Muscle of leg (tissue), 3 donors: ENCODE measurements at regions not wholly inside any gene's neighbourhood (a gene's known extent, or its start where the extent isn't known, plus 50 kb on each side); places are given as distances from the start of the nearest gene placed in this dataset.
"Not testable (repeated sequence)": the region's sequence is repeated elsewhere in the genome, so short reads cannot be mapped to it uniquely, and the experiment has no call there.

Experiments used
- DNase-seq: peaks from one replicate; pipeline ENCODE4 v3.0.0; 2013
- H3K27ac ChIP-seq: one replicate; pipeline ENCODE4 v1.5.1; 2013; ENCODE audit warnings: mild to moderate bottlenecking, low read length, control low read depth
- H3K27me3 ChIP-seq: one replicate; pipeline ENCODE4 v1.6.1; 2013; ENCODE audit warnings: low read length; ENCODE audit not compliant: control insufficient read depth, insufficient read depth
- H3K36me3 ChIP-seq: one replicate; pipeline ENCODE4 v1.6.1; 2013; ENCODE audit warnings: low read length; ENCODE audit not compliant: control insufficient read depth, insufficient read depth
- H3K4me1 ChIP-seq: one replicate; pipeline ENCODE4 v1.6.1; 2013; ENCODE audit warnings: low read length; ENCODE audit not compliant: control insufficient read depth, insufficient read depth
- H3K4me3 ChIP-seq: one replicate; pipeline ENCODE4 v1.5.1; 2013; ENCODE audit warnings: low read length, control low read depth
- H3K9me3 ChIP-seq: replicated peaks from 2 replicates; pipeline ENCODE4 v1.6.1; 2013; ENCODE audit warnings: low read depth, low read length; ENCODE audit not compliant: control insufficient read depth
- WGBS: methylation state at CpG from one replicate; pipeline ENCODE4 v1.1.5; 2013; ENCODE audit warnings: missing lambda C conversion rate; ENCODE audit not compliant: insufficient coverage; 5-methylcytosine and 5-hydroxymethylcytosine counted together

GRCh38 chr7:138307633-138308032, 152.4 kb upstream of the TRIM24 start:
- Histone ChIP-seq H3K36me3 (no peaks in the 10 kb centered on the region), H3K9me3 (peaks cover 2% of the 10 kb centered on the region), H3K4me3 (no peak overlapping the region), H3K4me1 (no peaks in the 10 kb centered on the region), H3K27me3 (no peaks in the 10 kb centered on the region), H3K27ac (no peak overlapping the region)
- WGBS: no CpG with 5 or more reads among the region's 3 CpGs
- DNase-seq: no peak

- Histone ChIP-seq H3K4me3 (no peak overlapping the region), H3K4me1 (no peaks in the 10 kb centered on the region), H3K9me3 (peaks cover 2% of the 10 kb centered on the region), H3K36me3 (no peaks in the 10 kb centered on the region), H3K27ac (no peak overlapping the region), H3K27me3 (no peaks in the 10 kb centered on the region)
- no CpG with 5 or more reads among the region's 1 CpG for WGBS
- DNase-seq: no peak
Observed at GRCh38 chr7:138308136-138308535, 151.9 kb upstream of the TRIM24 start.

DNA sequence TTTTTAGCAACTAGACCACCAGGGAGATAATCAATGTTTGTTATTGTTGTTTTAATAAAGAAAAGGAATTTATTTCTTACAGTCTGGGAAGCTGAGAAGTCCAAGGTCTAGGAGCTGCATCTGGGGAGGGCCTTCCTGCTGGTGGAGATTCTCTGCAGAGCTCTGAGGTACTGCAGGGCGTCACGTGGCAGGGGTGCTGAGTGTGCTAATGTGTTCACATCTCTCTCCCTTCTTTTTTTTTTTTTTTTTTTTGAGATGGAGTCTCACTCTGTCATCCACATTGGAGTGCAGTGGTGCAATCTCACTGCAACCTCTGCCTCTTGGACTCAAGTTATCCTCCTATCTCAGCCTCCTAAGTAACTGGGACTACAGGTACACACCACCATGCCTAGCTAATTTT, 150.9 kb upstream of the TRIM24 start:
- Histone ChIP-seq H3K27me3 (no peaks in the 10 kb centered on the region), H3K4me3 (no peak overlapping the region), H3K36me3 (no peaks in the 10 kb centered on the region), H3K9me3 (peaks cover 2% of the 10 kb centered on the region), H3K27ac (no peak overlapping the region), H3K4me1 (no peaks in the 10 kb centered on the region)
- WGBS: no CpG with 5 or more reads among the region's 2 CpGs
- no peak for DNase-seq

DNA sequence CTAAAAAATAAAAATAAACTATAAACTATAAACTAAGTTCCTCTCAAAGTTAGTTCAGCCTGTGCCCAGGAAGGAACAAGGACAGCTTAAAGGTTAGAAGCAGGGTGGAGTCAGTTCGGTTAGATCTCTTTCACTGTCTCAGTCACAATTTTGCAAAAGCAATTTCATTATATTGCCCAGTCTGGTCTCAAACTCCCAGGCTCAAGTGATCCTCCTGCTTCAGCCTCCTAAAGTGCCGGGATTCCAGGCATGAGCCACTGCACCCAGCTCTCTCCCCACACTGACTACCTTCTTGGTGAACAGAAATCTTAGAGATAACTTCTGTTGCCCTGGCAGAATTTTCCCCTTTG, 146.3 kb upstream of the TRIM24 start:
- no peaks in the 10 kb centered on the region for H3K4me1 ChIP-seq
- no peaks in the 10 kb centered on the region for H3K9me3 ChIP-seq
- no CpG with 5 or more reads among the region's 2 CpGs for WGBS
- H3K27ac ChIP-seq: no peak overlapping the region
- no peaks in the 10 kb centered on the region for H3K27me3 ChIP-seq
- no peak for DNase-seq
- no peak overlapping the region for H3K4me3 ChIP-seq
- no peaks in the 10 kb centered on the region for H3K36me3 ChIP-seq

DNA sequence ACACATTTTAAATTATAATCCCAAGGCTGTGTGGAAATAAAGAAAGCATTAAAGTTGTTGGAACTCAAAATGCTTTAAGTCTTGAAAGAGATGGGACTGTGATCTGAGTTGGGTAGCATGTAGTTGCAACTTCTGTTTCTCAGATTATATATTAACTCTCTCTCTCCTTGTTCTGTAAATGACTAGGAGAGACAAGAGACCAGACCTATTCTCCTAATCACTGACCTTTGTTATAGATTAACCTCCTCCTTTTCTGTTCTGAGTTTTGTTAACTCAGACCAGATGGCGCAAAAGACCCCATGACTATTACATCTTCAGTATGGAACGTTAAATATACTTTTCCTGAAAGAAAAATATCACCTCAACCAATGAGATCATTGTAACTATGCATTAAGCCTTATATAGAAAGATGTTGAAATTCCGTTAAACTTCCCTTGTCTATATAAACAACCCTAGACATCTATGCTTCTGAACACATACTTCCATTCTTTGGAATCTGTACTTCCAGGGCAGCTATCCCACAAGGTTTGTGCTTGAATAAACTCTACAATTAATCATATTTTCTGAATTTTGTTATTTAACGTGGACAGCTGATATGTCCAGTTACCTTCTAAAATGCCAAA, 143.5 kb upstream of the TRIM24 start:
- no peaks in the 10 kb centered on the region for H3K4me1 ChIP-seq
- no peaks in the 10 kb centered on the region for H3K36me3 ChIP-seq
- no peak overlapping the region for H3K27ac ChIP-seq
- no peaks in the 10 kb centered on the region for H3K9me3 ChIP-seq
- no peak overlapping the region for H3K4me3 ChIP-seq
- no CpG with 5 or more reads among the region's 4 CpGs for WGBS
- no peak for DNase-seq
- no peaks in the 10 kb centered on the region for H3K27me3 ChIP-seq

- no peaks in the 10 kb centered on the region for H3K36me3 ChIP-seq
- WGBS: no CpG with 5 or more reads among the region's 5 CpGs
- H3K27me3 ChIP-seq: no peaks in the 10 kb centered on the region
- H3K9me3 ChIP-seq: no peaks in the 10 kb centered on the region
- no peak for DNase-seq
- H3K27ac ChIP-seq: no peak overlapping the region
- H3K4me3 ChIP-seq: no peak overlapping the region
- H3K4me1 ChIP-seq: no peaks in the 10 kb centered on the region
Observed at GRCh38 chr7:138317044-138317596, 142.9 kb upstream of the TRIM24 start.

DNA sequence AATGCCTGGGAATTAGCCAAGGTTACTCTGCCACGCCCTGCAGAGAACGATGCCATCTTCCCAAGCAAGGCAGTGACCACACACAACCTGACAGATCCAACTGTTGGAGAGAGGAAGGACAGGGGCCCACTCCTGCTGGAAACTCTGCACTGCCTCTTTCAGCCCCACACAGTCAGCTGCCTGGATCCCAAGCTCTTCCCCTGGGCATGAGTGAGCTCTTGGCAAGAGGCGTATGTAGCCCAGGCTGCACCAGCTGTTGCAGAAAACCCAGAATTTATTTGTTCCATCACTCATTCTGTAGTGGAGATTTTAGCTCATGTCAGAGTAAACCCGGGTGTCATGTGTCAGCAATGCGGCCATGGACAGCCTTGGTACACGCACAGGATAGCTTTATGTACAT, 135.1 kb upstream of the TRIM24 start:
- Histone ChIP-seq H3K4me1 (no peaks in the 10 kb centered on the region), H3K27ac (no peak overlapping the region), H3K4me3 (no peak overlapping the region), H3K27me3 (no peaks in the 10 kb centered on the region), H3K9me3 (peaks cover 3% of the 10 kb centered on the region), H3K36me3 (no peaks in the 10 kb centered on the region)
- peak; percentile 76 for DNase-seq
- WGBS: 78% methylated on average over 3 of the region's 6 CpGs

GRCh38 chr7:138325434-138325833, 134.6 kb upstream of the TRIM24 start:
- Histone ChIP-seq H3K27me3 (no peaks in the 10 kb centered on the region), H3K4me1 (no peaks in the 10 kb centered on the region), H3K36me3 (no peaks in the 10 kb centered on the region), H3K9me3 (peaks cover 3% of the 10 kb centered on the region), H3K4me3 (no peak overlapping the region), H3K27ac (peak overlapping the region; percentile 9)
- DNase-seq: no peak
- 82% methylated on average over 3 of the region's 4 CpGs for WGBS

GRCh38 chr7:138328215-138328614, 131.8 kb upstream of the TRIM24 start:
- peaks cover 6% of the 10 kb centered on the region for H3K9me3 ChIP-seq
- DNase-seq: no peak
- no peaks in the 10 kb centered on the region for H3K27me3 ChIP-seq
- no CpG with 5 or more reads among the region's 2 CpGs for WGBS
- no peaks in the 10 kb centered on the region for H3K36me3 ChIP-seq
- H3K27ac ChIP-seq: no peak overlapping the region
- H3K4me3 ChIP-seq: no peak overlapping the region
- no peaks in the 10 kb centered on the region for H3K4me1 ChIP-seq

GRCh38 chr7:138332850-138333249, 127.2 kb upstream of the TRIM24 start:
- not testable (repeated sequence) for DNase-seq, H3K9me3 ChIP-seq

DNA sequence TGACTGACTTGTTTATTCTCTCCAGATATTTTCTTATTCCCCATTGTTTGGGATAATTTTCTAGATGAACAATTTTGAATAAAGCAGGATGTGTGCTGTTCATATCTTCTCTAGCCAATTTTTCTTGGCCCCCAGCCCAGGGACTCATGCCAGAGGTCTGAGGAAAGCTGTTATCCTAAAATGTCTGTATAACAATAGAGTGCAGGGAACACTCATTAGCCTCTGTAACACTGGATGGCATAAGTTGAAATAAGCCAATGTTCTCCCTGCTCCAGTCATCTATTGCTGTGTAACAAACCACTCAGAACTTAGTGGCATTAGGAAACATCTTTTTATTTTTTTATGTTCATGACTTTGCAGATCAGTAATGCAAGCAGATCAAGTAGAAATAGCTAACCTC, 121.7 kb upstream of the TRIM24 start:
- peak; percentile 86 for DNase-seq
- Histone ChIP-seq H3K27me3 (no peaks in the 10 kb centered on the region), H3K4me3 (no peak overlapping the region), H3K36me3 (no peaks in the 10 kb centered on the region), H3K4me1 (no peaks in the 10 kb centered on the region), H3K9me3 (peaks cover 19% of the 10 kb centered on the region), H3K27ac (no peak overlapping the region)

More at GRCh38 chr7:138332850-138333249, 127.2 kb upstream of the TRIM24 start:
- not testable (repeated sequence) for H3K4me1 ChIP-seq, H3K27me3 ChIP-seq, H3K36me3 ChIP-seq, H3K27ac ChIP-seq, H3K4me3 ChIP-seq
- 91% methylated on average over 4 of the region's 5 CpGs for WGBS
